ENCODE measurements at regions not wholly inside any gene's neighbourhood (a gene's known extent, or its start where the extent isn't known, plus 50 kb on each side); places are given as distances from the start of the nearest gene placed in this dataset.

GRCh38 chr2:8122520-8122919 is 559.3 kb upstream of the ID2 start:
- FAIRE-seq (no peak), DNase-seq (ENCODE audit: low read depth in 1 of 2, low spot score in 1 of 2) (no peak), ATAC-seq (no peak)
- POLR2A ChIA-PET = no interaction called here
- no peak overlapping the region; a peak in 1 of 6 replicates for H3K27ac ChIP-seq
- no peak overlapping the region for H3K4me3 ChIP-seq
- no peaks in the 10 kb centered on the region for H3K9me3 ChIP-seq
- TF ChIP-seq EHMT2 (IDR thresholded peaks at IDR 0.05; ENCODE audit: low read depth) (no peak), CBX2 (IDR thresholded peaks at IDR 0.05; ENCODE audit: borderline replicate concordance, low read depth) (no peak), RFX5 (IDR thresholded peaks at IDR 0.05) (no peak)
- no peak overlapping the region; the same call in 2 of the 3 replicates for H3K4me2 ChIP-seq
- peaks cover 18% of the 10 kb centered on the region for H3K4me1 ChIP-seq
- 82% methylated on average over 7 of the region's 7 CpGs for WGBS (ENCODE audit: missing lambda C conversion rate)
- CTCF ChIA-PET = interaction anchor here (0.6 kb wide), 1 partner anchor 400 kb away, joined by 3 read pairs; no protein-coding TSS in a partner anchor

- ChIA-PET POLR2A (no interaction called here), CTCF (no interaction called here)
- no peak for ATAC-seq
- no peak overlapping the region for H3K4me2 ChIP-seq
- H3K9me3 ChIP-seq = no peaks in the 10 kb centered on the region
- TF ChIP-seq GATA3 (IDR thresholded peaks at IDR 0.05; ENCODE audit: borderline replicate concordance) (no peak), HOXB5 (CRISPR knock-in tag; IDR thresholded peaks at IDR 0.05) (no peak), SREBF2 (IDR thresholded peaks at IDR 0.05) (no peak), NPAS2 (CRISPR knock-in tag; IDR thresholded peaks at IDR 0.05; ENCODE audit: borderline replicate concordance) (no peak), ESRRA (IDR thresholded peaks at IDR 0.05; ENCODE audit: borderline replicate concordance, low read length) (no peak), REST (IDR thresholded peaks at IDR 0.05) (no peak), NFE2L2 (conservative IDR thresholded peaks at IDR 0.05; ENCODE audit: low read length) (no peak), MAX (IDR thresholded peaks at IDR 0.05) (no peak), RCOR1 (IDR thresholded peaks at IDR 0.05; ENCODE audit: low read depth, low read length) (no peak), RNF2 (IDR thresholded peaks at IDR 0.05; ENCODE audit: borderline replicate concordance, low read depth) (no peak), CHD2 (IDR thresholded peaks at IDR 0.05; ENCODE audit: low read length, partially characterized antibody) (no peak), ZNF302 (CRISPR knock-in tag; IDR thresholded peaks at IDR 0.05) (no peak), MAZ (IDR thresholded peaks at IDR 0.05; ENCODE audit: borderline replicate concordance, low read depth, low read length) (no peak), KDM5A (IDR thresholded peaks at IDR 0.05) (no peak), HEYL (CRISPR knock-in tag; IDR thresholded peaks at IDR 0.05) (no peak), CBX8 (IDR thresholded peaks at IDR 0.05) (no peak), CTCF (IDR thresholded peaks at IDR 0.05) (no peak), CBX2 (IDR thresholded peaks at IDR 0.05; ENCODE audit: borderline replicate concordance, low read depth) (no peak), RAD21 (conservative IDR thresholded peaks at IDR 0.05 in 1 of 2, IDR thresholded peaks at IDR 0.05 in 1 of 2) (no peak), PBX3 (IDR thresholded peaks at IDR 0.05) (no peak)
- H3K4me1 ChIP-seq = peaks cover 18% of the 10 kb centered on the region
- WGBS (ENCODE audit: missing lambda C conversion rate) = 6% methylated on average over 2 of the region's 2 CpGs
- DNase-seq (ENCODE audit: low read depth in 1 of 2, low spot score in 1 of 2) = no peak
- FAIRE-seq = no peak
- H3K27ac ChIP-seq = no peak overlapping the region
- no peak overlapping the region for H3K4me3 ChIP-seq
Measured at GRCh38 chr2:8123464-8123863, 558.4 kb upstream of the ID2 start.
